Esophagus squamous epithelium (tissue), 4 donors: ENCODE measurements at regions not wholly inside any gene's neighbourhood (a gene's known extent, or its start where the extent isn't known, plus 50 kb on each side); places are given as distances from the start of the nearest gene placed in this dataset.

Source experiments
- POLR2A ChIP-seq, 4 donors: fragments of 450-650 bp; IDR thresholded peaks; one replicate each; pipeline ENCODE4 v1.6.1; 2017; ENCODE audit warnings: antibody characterized with exemption in 4 of 4, mild to moderate bottlenecking in 4 of 4, moderate library complexity in 3 of 4
- TF ChIP-seq, protein P1 (sequence below), 6 experiments: fragments of 450-650 bp in 4 of 6; fragments of 200-600 bp in 2 of 6; sonication (generic) in 2 of 6; IDR thresholded peaks; one replicate each; pipeline ENCODE4 v1.5.1; 2016 to 2019; ENCODE audit warnings: antibody characterized with exemption in 6 of 6, mild to moderate bottlenecking in 4 of 6, moderate library complexity in 4 of 6

DNA sequence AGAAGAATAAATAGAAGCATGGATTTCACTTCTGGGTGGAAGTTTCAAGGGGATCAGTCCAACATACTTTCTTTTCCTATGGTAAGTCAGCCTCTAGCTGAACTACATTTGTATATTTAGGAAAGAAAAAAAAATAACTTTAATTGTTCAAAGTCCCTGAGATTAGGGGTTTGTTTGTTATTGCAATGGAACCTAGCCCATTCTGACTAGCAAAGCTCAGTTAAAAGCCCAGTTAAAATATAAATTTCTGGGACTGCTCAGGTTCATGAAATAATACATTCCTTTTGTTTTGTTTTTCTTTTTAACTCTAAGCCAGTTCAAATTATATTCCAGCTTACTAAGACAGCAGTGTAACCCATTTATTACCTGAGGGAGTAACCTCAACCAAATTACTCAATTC lies 2069.6 kb upstream of the CELF4 start:
- TF ChIP-seq, protein P1, sequence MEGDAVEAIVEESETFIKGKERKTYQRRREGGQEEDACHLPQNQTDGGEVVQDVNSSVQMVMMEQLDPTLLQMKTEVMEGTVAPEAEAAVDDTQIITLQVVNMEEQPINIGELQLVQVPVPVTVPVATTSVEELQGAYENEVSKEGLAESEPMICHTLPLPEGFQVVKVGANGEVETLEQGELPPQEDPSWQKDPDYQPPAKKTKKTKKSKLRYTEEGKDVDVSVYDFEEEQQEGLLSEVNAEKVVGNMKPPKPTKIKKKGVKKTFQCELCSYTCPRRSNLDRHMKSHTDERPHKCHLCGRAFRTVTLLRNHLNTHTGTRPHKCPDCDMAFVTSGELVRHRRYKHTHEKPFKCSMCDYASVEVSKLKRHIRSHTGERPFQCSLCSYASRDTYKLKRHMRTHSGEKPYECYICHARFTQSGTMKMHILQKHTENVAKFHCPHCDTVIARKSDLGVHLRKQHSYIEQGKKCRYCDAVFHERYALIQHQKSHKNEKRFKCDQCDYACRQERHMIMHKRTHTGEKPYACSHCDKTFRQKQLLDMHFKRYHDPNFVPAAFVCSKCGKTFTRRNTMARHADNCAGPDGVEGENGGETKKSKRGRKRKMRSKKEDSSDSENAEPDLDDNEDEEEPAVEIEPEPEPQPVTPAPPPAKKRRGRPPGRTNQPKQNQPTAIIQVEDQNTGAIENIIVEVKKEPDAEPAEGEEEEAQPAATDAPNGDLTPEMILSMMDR (IDR thresholded peaks at IDR 0.05) = no peak
- no peak for TF ChIP-seq POLR2A (IDR thresholded peaks at IDR 0.05)
